ENCODE measurements at regions not wholly inside any gene's neighbourhood (a gene's known extent, or its start where the extent isn't known, plus 50 kb on each side); places are given as distances from the start of the nearest gene placed in this dataset.

- no peak for TF ChIP-seq JUND (IDR thresholded peaks at IDR 0.05; ENCODE audit: low read depth)
- in situ Hi-C loops (cut with HindIII; ENCODE audit: low pct_unique_long_range_greater_than_20kb, low sequenced_read_pairs) = no loop called here
- DNase-seq (ENCODE audit: low read depth in 1 of 2, low spot score in 1 of 2) = no peak
These were observed 113.2 kb downstream of the TSN start for GRCh38 chr2:121868652-121869051.

- DNase-seq (ENCODE audit: low read depth in 1 of 2, low spot score in 1 of 2) = no peak
- no peak for TF ChIP-seq JUND (IDR thresholded peaks at IDR 0.05; ENCODE audit: low read depth)
- in situ Hi-C loops (cut with HindIII; ENCODE audit: low pct_unique_long_range_greater_than_20kb, low sequenced_read_pairs) = no loop called here
These were observed 113.9 kb downstream of the TSN start for GRCh38 chr2:121869363-121869762.

- no peak for DNase-seq (ENCODE audit: low read depth in 1 of 2, low spot score in 1 of 2)
- TF ChIP-seq JUND (IDR thresholded peaks at IDR 0.05; ENCODE audit: low read depth) = no peak
- in situ Hi-C loops (cut with HindIII; ENCODE audit: low pct_unique_long_range_greater_than_20kb, low sequenced_read_pairs) = no loop called here
These were observed 114.4 kb downstream of the TSN start for GRCh38 chr2:121869873-121870272.

- in situ Hi-C loops (cut with HindIII; ENCODE audit: low pct_unique_long_range_greater_than_20kb, low sequenced_read_pairs) = no loop called here
- no peak for DNase-seq (ENCODE audit: low read depth in 1 of 2, low spot score in 1 of 2)
- TF ChIP-seq JUND (IDR thresholded peaks at IDR 0.05; ENCODE audit: low read depth) = no peak
These were observed 117.2 kb downstream of the TSN start for GRCh38 chr2:121872651-121873050.

GRCh38 chr2:121873864-121874263 lies 118.4 kb downstream of the TSN start:
- TF ChIP-seq JUND (IDR thresholded peaks at IDR 0.05; ENCODE audit: low read depth) = no peak
- no peak for DNase-seq (ENCODE audit: low read depth in 1 of 2, low spot score in 1 of 2)
- in situ Hi-C loops (cut with HindIII; ENCODE audit: low pct_unique_long_range_greater_than_20kb, low sequenced_read_pairs) = no loop called here

- in situ Hi-C loops (cut with HindIII; ENCODE audit: low pct_unique_long_range_greater_than_20kb, low sequenced_read_pairs) = no loop called here
- no peak for TF ChIP-seq JUND (IDR thresholded peaks at IDR 0.05; ENCODE audit: low read depth)
- no peak for DNase-seq (ENCODE audit: low read depth in 1 of 2, low spot score in 1 of 2)
These were observed 120.2 kb downstream of the TSN start for GRCh38 chr2:121875585-121876185.

- no peak for TF ChIP-seq JUND (IDR thresholded peaks at IDR 0.05; ENCODE audit: low read depth)
- DNase-seq (ENCODE audit: low read depth in 1 of 2, low spot score in 1 of 2) = no peak
- in situ Hi-C loops (cut with HindIII; ENCODE audit: low pct_unique_long_range_greater_than_20kb, low sequenced_read_pairs) = no loop called here
These were observed 121.9 kb downstream of the TSN start for GRCh38 chr2:121877366-121877765.

GRCh38 chr2:121880283-121880682 lies 124.8 kb downstream of the TSN start:
- in situ Hi-C loops (cut with HindIII; ENCODE audit: low pct_unique_long_range_greater_than_20kb, low sequenced_read_pairs) = no loop called here
- no peak for DNase-seq (ENCODE audit: low read depth in 1 of 2, low spot score in 1 of 2)
- no peak for TF ChIP-seq JUND (IDR thresholded peaks at IDR 0.05; ENCODE audit: low read depth)

- in situ Hi-C loops (cut with HindIII; ENCODE audit: low pct_unique_long_range_greater_than_20kb, low sequenced_read_pairs) = no loop called here
- no peak for TF ChIP-seq JUND (IDR thresholded peaks at IDR 0.05; ENCODE audit: low read depth)
- no peak for DNase-seq (ENCODE audit: low read depth in 1 of 2, low spot score in 1 of 2)
These were observed 125.6 kb downstream of the TSN start for GRCh38 chr2:121881038-121881437.

- in situ Hi-C loops (cut with HindIII; ENCODE audit: low pct_unique_long_range_greater_than_20kb, low sequenced_read_pairs) = no loop called here
- no peak for TF ChIP-seq JUND (IDR thresholded peaks at IDR 0.05; ENCODE audit: low read depth)
These were observed 126.5 kb downstream of the TSN start for GRCh38 chr2:121881950-121882349.

GRCh38 chr2:121884078-121884477 lies 128.6 kb downstream of the TSN start:
- DNase-seq (ENCODE audit: low read depth in 1 of 2, low spot score in 1 of 2) = no peak
- in situ Hi-C loops (cut with HindIII; ENCODE audit: low pct_unique_long_range_greater_than_20kb, low sequenced_read_pairs) = no loop called here
- TF ChIP-seq JUND (IDR thresholded peaks at IDR 0.05; ENCODE audit: low read depth) = no peak

More at GRCh38 chr2:121881950-121882349, 126.5 kb downstream of the TSN start:
- peak in 1 of 2 experiments; percentile 5 for DNase-seq (ENCODE audit: low read depth in 1 of 2, low spot score in 1 of 2)

- no peak for DNase-seq (ENCODE audit: low read depth in 1 of 2, low spot score in 1 of 2)
- TF ChIP-seq JUND (IDR thresholded peaks at IDR 0.05; ENCODE audit: low read depth) = no peak
- in situ Hi-C loops (cut with HindIII; ENCODE audit: low pct_unique_long_range_greater_than_20kb, low sequenced_read_pairs) = no loop called here
These were observed 129.1 kb downstream of the TSN start for GRCh38 chr2:121884511-121884921.

- in situ Hi-C loops (cut with HindIII; ENCODE audit: low pct_unique_long_range_greater_than_20kb, low sequenced_read_pairs) = no loop called here
- TF ChIP-seq JUND (IDR thresholded peaks at IDR 0.05; ENCODE audit: low read depth) = no peak
- DNase-seq (ENCODE audit: low read depth in 1 of 2, low spot score in 1 of 2) = no peak
These were observed 130.6 kb downstream of the TSN start for GRCh38 chr2:121886059-121886458.

- TF ChIP-seq JUND (IDR thresholded peaks at IDR 0.05; ENCODE audit: low read depth) = no peak
- in situ Hi-C loops (cut with HindIII; ENCODE audit: low pct_unique_long_range_greater_than_20kb, low sequenced_read_pairs) = no loop called here
- no peak for DNase-seq (ENCODE audit: low read depth in 1 of 2, low spot score in 1 of 2)
These were observed 132.2 kb downstream of the TSN start for GRCh38 chr2:121887513-121888188.

Measured in T47D (cell line).